Urinary bladder (tissue), 3 donors: ENCODE measurements at regions not wholly inside any gene's neighbourhood (a gene's known extent, or its start where the extent isn't known, plus 50 kb on each side); places are given as distances from the start of the nearest gene placed in this dataset.

Experiments used
- DNase-seq: peaks from one replicate; pipeline ENCODE4 v3.0.0-alpha.2; 2015; ENCODE audit errors: extremely low spot score
- H3K27ac ChIP-seq: one replicate; pipeline ENCODE4 v1.5.1; 2013; ENCODE audit warnings: low read depth, mild to moderate bottlenecking, moderate library complexity
- H3K36me3 ChIP-seq: one replicate; pipeline ENCODE4 v1.6.1; 2013; ENCODE audit warnings: mild to moderate bottlenecking, moderate library complexity; ENCODE audit not compliant: insufficient read depth
- H3K4me1 ChIP-seq: one replicate; pipeline ENCODE4 v1.6.1; 2013; ENCODE audit warnings: mild to moderate bottlenecking, moderate library complexity; ENCODE audit not compliant: insufficient read depth
- H3K4me3 ChIP-seq: one replicate; pipeline ENCODE4 v1.5.1; 2013; ENCODE audit warnings: low read depth, low read length
- WGBS: extraction: QIAGEN DNeasy Blood & Tissue Kit; methylation state at CpG from one replicate; pipeline ENCODE4 v1.1.7; 2013; 5-methylcytosine and 5-hydroxymethylcytosine counted together
- donor health status: healthy with polysubstance abuse.
- donor health status: healthy.

DNA sequence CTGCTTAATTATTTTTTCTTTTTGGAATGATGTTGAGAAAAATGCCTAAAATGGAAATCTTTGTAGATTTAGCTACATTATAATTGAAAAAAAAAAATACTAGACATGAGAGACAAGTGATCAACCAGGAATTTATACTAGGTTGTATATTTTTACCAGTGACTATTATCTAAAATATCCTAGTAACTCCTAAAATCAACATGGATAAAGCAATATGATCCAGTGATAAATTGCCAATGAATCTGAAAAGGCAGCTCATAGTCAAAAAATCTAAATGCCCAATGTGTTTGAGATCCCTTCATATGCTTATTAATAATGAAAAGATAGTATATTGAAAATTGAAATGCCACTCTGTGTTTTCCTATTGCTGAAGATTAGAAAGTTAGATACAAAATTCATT is 778.2 kb downstream of the MTRR start:
- H3K36me3 ChIP-seq, result no peaks in the 10 kb centered on the region
- no peak overlapping the region for H3K4me3 ChIP-seq
- DNase-seq, result no peak
- H3K4me1 ChIP-seq, result no peaks in the 10 kb centered on the region
- H3K27ac ChIP-seq, result no peak overlapping the region

DNA sequence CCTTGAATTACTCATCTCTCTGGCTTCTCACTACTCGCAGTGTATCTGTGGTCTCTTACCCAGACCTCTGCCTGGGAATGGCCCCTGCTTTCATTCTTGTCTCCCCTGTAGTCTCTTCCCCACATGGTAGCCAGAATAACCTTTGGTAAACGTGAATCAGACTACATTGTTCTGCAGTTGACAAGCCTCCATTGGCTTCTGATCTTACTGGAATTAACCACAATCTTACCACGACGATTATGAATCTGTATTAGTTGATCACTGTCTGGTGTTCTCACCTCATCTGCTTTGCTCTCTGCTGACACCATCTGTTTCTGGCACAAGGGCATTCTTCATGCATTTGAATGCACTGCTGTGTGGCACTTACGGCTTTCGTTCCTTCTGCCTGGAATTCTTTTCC is 781.2 kb downstream of the MTRR start:
- Histone ChIP-seq H3K4me1 (no peaks in the 10 kb centered on the region), H3K27ac (no peak overlapping the region), H3K4me3 (no peak overlapping the region), H3K36me3 (no peaks in the 10 kb centered on the region)
- no peak for DNase-seq
- 90% methylated on average over 6 of the region's 6 CpGs for WGBS

GRCh38 chr5:8660133-8660893 is 791.4 kb downstream of the MTRR start:
- no peak for DNase-seq
- no peaks in the 10 kb centered on the region for H3K4me1 ChIP-seq
- H3K36me3 ChIP-seq, result no peaks in the 10 kb centered on the region
- 59% methylated on average over 4 of the region's 4 CpGs for WGBS
- no peak overlapping the region for H3K27ac ChIP-seq
- H3K4me3 ChIP-seq, result no peak overlapping the region

DNA sequence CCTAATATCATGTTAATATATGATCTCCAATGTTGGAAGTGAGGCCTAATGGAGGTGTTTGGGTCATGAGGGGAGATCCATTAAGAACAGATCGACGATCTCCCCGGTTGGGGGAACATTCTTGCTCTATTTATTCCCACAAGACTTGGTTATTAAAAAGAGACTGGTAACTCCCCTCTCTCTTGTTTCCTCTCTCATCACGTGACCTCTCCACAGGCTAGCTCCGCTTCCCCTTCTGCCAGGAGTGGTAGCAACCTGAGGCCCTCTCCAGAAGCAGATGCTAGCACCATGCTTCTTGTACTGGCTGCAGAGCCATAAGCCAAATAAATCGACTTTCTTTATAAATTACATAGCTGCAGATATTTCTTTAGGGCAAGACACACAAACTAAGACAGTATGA is 794.4 kb downstream of the MTRR start:
- H3K4me1 ChIP-seq, result no peaks in the 10 kb centered on the region
- WGBS, result 90% methylated on average over 6 of the region's 6 CpGs
- H3K36me3 ChIP-seq, result no peaks in the 10 kb centered on the region
- DNase-seq, result no peak
- no peak overlapping the region for H3K27ac ChIP-seq
- no peak overlapping the region for H3K4me3 ChIP-seq

DNA sequence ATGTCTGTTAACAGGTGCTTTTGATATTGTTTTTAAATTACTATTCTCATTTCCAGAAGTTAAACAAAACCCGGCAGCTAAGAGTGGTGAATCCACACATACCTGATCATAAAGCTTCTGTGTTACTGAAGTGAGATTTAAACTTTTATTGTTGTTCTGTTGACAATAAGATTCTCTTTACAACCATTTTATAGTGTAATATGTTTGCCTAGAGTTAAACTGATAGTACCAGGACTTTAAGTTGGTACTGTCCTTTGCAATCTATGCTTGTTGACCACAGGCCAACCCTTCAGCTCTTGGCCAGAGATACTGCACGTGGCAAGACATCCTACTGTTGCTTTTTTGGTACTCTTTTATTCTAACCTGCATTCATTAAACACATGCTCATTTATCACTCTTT is 806.2 kb downstream of the MTRR start:
- Histone ChIP-seq H3K36me3 (no peaks in the 10 kb centered on the region), H3K4me3 (no peak overlapping the region), H3K4me1 (no peaks in the 10 kb centered on the region), H3K27ac (no peak overlapping the region)
- WGBS, result 65% methylated on average over 2 of the region's 2 CpGs
- no peak for DNase-seq

DNA sequence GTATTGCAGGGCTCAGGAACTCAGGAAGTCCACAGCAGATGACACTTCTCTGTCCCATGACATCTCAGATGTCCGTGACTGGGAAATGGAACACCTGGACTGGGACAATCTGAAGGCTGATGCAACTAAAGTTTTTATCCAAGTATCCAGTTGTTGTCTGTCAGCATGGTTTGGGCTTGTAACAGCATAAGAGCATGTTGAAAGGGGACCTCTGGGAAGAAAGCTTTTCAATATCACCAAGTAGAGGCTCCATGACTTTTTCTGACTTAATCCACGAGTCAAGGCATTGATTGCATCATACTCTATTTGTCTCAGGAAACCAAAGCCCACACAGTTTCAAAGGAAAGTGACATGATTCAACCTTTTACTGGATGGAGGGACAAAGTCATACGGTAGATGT is 807.7 kb downstream of the MTRR start:
- Histone ChIP-seq H3K27ac (no peak overlapping the region), H3K4me1 (no peaks in the 10 kb centered on the region), H3K36me3 (no peaks in the 10 kb centered on the region), H3K4me3 (no peak overlapping the region)
- DNase-seq, result no peak
- 61% methylated on average over 3 of the region's 3 CpGs for WGBS

- 87% methylated on average over 3 of the region's 3 CpGs for WGBS
- Histone ChIP-seq H3K36me3 (no peaks in the 10 kb centered on the region), H3K4me1 (no peaks in the 10 kb centered on the region), H3K4me3 (no peak overlapping the region), H3K27ac (no peak overlapping the region)
- DNase-seq, result no peak
Measured at GRCh38 chr5:8682381-8682780, 813.4 kb downstream of the MTRR start.

- H3K4me1 ChIP-seq, result no peaks in the 10 kb centered on the region
- no peak overlapping the region for H3K27ac ChIP-seq
- DNase-seq, result no peak
- 91% methylated on average over 2 of the region's 2 CpGs for WGBS
- H3K36me3 ChIP-seq, result no peaks in the 10 kb centered on the region
- no peak overlapping the region for H3K4me3 ChIP-seq
Measured at GRCh38 chr5:8683496-8683895, 814.5 kb downstream of the MTRR start.

GRCh38 chr5:8685704-8686103 is 816.8 kb downstream of the MTRR start:
- H3K4me3 ChIP-seq, result no peak overlapping the region
- DNase-seq, result no peak
- H3K27ac ChIP-seq, result no peak overlapping the region
- H3K4me1 ChIP-seq, result no peaks in the 10 kb centered on the region
- WGBS, result 90% methylated on average over 2 of the region's 2 CpGs
- H3K36me3 ChIP-seq, result no peaks in the 10 kb centered on the region

DNA sequence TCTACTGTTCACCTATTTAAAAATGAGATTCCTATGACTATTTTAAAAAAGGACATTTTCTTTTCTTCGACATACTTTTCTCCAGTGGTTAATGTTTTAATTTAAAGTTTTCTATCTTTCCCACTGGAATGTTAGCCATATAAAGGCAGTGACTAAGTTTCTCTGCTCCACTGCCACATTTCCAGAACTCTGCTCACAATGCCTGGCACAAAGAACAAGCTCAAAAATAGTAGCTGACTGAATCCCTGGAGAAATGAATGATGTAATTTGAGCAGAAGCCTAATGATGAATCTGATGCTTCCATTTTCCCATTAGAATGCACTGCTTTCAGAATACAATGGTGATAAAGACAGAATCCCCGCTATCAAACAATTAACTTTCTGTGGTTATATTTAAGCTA is 817.8 kb downstream of the MTRR start:
- H3K27ac ChIP-seq, result no peak overlapping the region

DNA sequence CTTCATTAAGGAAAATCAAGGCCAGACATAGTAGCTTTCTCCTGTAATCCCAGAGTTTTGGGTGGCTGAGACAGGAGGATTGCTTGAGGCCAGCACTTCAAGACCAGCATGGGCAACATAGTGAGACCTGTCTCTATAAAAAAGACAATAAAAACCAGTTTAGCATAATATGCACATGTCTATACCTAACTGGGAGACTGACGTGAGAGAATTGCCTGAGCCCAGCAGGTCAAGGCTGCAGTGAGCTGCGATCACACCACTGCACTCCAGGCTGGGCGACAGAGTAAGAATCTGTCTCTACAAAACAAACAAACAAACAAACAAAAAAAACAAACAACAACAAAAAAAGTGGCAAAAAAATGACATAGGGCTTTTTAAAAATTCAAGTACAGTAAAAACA is 820.8 kb downstream of the MTRR start:
- no peak for DNase-seq
- no peak overlapping the region for H3K4me3 ChIP-seq
- 94% methylated on average over 3 of the region's 3 CpGs for WGBS
- no peak overlapping the region for H3K27ac ChIP-seq
- H3K4me1 ChIP-seq, result no peaks in the 10 kb centered on the region
- no peaks in the 10 kb centered on the region for H3K36me3 ChIP-seq

More for the DNA sequence above, 817.8 kb downstream of the MTRR start:
- no peaks in the 10 kb centered on the region for H3K36me3 ChIP-seq
- WGBS, result 70% methylated on average over 2 of the region's 2 CpGs
- H3K4me1 ChIP-seq, result no peaks in the 10 kb centered on the region
- no peak overlapping the region for H3K4me3 ChIP-seq
- no peak for DNase-seq

GRCh38 chr5:8691221-8691620 is 822.3 kb downstream of the MTRR start:
- 83% methylated on average over 2 of the region's 2 CpGs for WGBS
- no peaks in the 10 kb centered on the region for H3K4me1 ChIP-seq
- H3K27ac ChIP-seq, result no peak overlapping the region
- no peaks in the 10 kb centered on the region for H3K36me3 ChIP-seq
- no peak for DNase-seq
- H3K4me3 ChIP-seq, result no peak overlapping the region

DNA sequence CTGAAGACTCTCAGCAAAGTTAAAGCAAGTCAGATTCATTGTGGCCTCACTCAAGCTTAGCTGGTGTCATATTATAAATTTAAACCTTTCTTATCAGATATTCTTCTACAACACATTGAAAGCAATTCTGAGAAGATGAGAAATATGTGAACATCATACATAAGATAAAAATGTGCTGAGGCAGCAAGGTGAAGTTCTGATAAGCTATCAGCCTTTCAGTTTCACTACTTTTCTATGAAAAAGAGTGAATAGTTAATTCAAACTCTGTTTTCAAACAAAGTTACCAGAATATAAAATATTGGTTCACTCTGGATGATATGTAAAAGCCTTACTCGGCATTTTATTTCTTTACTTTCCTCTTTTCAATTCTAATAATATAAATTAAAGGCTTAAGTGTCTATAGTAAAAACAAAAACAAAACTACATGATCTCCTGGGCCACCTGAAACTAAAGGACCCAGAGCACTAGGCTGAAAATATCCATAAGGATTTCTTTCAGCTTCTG is 824.4 kb downstream of the MTRR start:
- 93% methylated on average over 1 of the region's 1 CpG for WGBS
- DNase-seq, result no peak

GRCh38 chr5:8694545-8694944 is 825.6 kb downstream of the MTRR start:
- Histone ChIP-seq H3K27ac (no peak overlapping the region), H3K36me3 (no peaks in the 10 kb centered on the region), H3K4me3 (no peak overlapping the region), H3K4me1 (no peaks in the 10 kb centered on the region)
- WGBS, result 83% methylated on average over 3 of the region's 3 CpGs
- DNase-seq, result no peak

More for the DNA sequence above, 824.4 kb downstream of the MTRR start:
- H3K4me1 ChIP-seq, result no peaks in the 10 kb centered on the region
- H3K36me3 ChIP-seq, result no peaks in the 10 kb centered on the region
- H3K27ac ChIP-seq, result no peak overlapping the region
- H3K4me3 ChIP-seq, result no peak overlapping the region
